Activated T-cell treated with anti-CD3 and anti-CD28 coated beads, Interleukin-2, amount 50 U/mL, for 24 hours (primary cell): ENCODE measurements at regions not wholly inside any gene's neighbourhood (a gene's known extent, or its start where the extent isn't known, plus 50 kb on each side); places are given as distances from the start of the nearest gene placed in this dataset.

Source experiments
- DNase-seq: peaks from one replicate; pipeline ENCODE4 v3.0.0-alpha.2; 2020
- H3K27ac Mint-ChIP-seq: 2 replicates; pipeline ENCODE4 v1.8.0; 2020; ENCODE audit warnings: mild to moderate bottlenecking, mixed read lengths
- H3K27me3 Mint-ChIP-seq: 2 replicates; pipeline ENCODE4 v1.8.0; 2020; ENCODE audit warnings: mixed read lengths
- H3K36me3 Mint-ChIP-seq: 2 replicates; pipeline ENCODE4 v1.8.0; 2020; ENCODE audit warnings: low read depth, mixed read lengths
- H3K4me1 Mint-ChIP-seq: 2 replicates; pipeline ENCODE4 v1.8.0; 2020; ENCODE audit warnings: low read depth, mixed read lengths
- H3K4me3 Mint-ChIP-seq: 2 replicates; pipeline ENCODE4 v1.8.0; 2020; ENCODE audit warnings: mild to moderate bottlenecking, moderate library complexity, mixed read lengths
- H3K9me3 Mint-ChIP-seq: 2 replicates; pipeline ENCODE4 v1.8.0; 2020; ENCODE audit warnings: mixed read lengths

DNA sequence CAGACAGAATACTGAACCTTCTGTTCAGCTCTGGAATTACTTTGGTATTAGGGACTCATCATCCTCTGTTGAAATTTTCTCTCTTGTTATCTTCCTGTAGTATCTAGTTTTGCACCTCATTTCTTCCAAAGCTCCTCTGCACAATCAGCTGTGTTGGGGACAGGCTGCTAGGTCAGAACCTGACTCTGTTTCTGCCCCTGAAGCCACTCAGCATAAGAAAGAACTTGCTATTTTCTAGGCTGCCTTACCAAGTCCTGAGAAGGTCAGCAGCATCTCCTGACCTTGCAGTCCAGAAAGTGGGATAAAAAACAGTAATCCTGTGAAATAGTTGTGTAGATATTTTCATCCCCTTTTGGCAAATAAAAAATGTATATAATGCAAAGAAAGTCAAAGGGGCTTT, 862.6 kb downstream of the SORCS3 start:
- no peaks in the 10 kb centered on the region for H3K27me3 Mint-ChIP-seq
- no peaks in the 10 kb centered on the region for H3K4me1 Mint-ChIP-seq
- no peak overlapping the region for H3K4me3 Mint-ChIP-seq
- no peak overlapping the region for H3K27ac Mint-ChIP-seq
- no peaks in the 10 kb centered on the region for H3K36me3 Mint-ChIP-seq
- DNase-seq = no peak
- no peaks in the 10 kb centered on the region for H3K9me3 Mint-ChIP-seq

GRCh38 chr10:105502058-105502457, 861.0 kb downstream of the SORCS3 start:
- Mint-ChIP-seq H3K4me3 (no peak overlapping the region), H3K36me3 (no peaks in the 10 kb centered on the region), H3K27me3 (no peaks in the 10 kb centered on the region), H3K9me3 (no peaks in the 10 kb centered on the region), H3K27ac (no peak overlapping the region), H3K4me1 (no peaks in the 10 kb centered on the region)
- no peak for DNase-seq

GRCh38 chr10:105494944-105495343, 853.9 kb downstream of the SORCS3 start:
- no peaks in the 10 kb centered on the region for H3K27me3 Mint-ChIP-seq
- no peaks in the 10 kb centered on the region for H3K9me3 Mint-ChIP-seq
- no peak overlapping the region for H3K27ac Mint-ChIP-seq
- H3K4me1 Mint-ChIP-seq = no peaks in the 10 kb centered on the region
- DNase-seq = no peak
- H3K4me3 Mint-ChIP-seq = no peak overlapping the region
- no peaks in the 10 kb centered on the region for H3K36me3 Mint-ChIP-seq

GRCh38 chr10:105494303-105494702, 853.2 kb downstream of the SORCS3 start:
- Mint-ChIP-seq H3K27ac (no peak overlapping the region), H3K36me3 (no peaks in the 10 kb centered on the region), H3K9me3 (no peaks in the 10 kb centered on the region), H3K4me3 (no peak overlapping the region), H3K4me1 (no peaks in the 10 kb centered on the region), H3K27me3 (no peaks in the 10 kb centered on the region)
- no peak for DNase-seq

- no peak for DNase-seq
- no peaks in the 10 kb centered on the region for H3K27me3 Mint-ChIP-seq
Measured at GRCh38 chr10:105473170-105473569, 832.1 kb downstream of the SORCS3 start.

DNA sequence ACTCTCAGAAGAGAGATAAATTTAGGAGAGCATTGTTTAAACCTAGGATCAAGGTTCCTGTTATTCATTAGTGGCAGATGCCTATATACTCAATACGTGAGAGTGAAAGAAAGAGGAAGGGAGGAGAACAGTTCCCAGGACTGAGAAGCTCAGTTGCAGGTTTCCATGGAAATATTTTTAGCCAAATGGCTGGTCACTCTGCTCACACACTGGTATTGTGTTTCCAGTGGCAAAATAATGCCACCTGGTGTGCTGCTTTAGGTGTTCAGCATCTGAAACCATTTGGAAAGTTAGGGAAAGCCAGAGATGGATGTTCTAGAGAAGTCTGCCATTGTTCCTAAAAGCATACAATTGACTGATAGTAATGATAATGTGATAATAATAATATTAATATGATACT, 827.7 kb downstream of the SORCS3 start:
- no peaks in the 10 kb centered on the region for H3K4me1 Mint-ChIP-seq
- H3K4me3 Mint-ChIP-seq = no peak overlapping the region
- DNase-seq = no peak
- H3K36me3 Mint-ChIP-seq = no peaks in the 10 kb centered on the region
- H3K9me3 Mint-ChIP-seq = peaks cover 7% of the 10 kb centered on the region
- no peak overlapping the region for H3K27ac Mint-ChIP-seq
- H3K27me3 Mint-ChIP-seq = no peaks in the 10 kb centered on the region

More at GRCh38 chr10:105473170-105473569, 832.1 kb downstream of the SORCS3 start:
- Mint-ChIP-seq H3K27ac (no peak overlapping the region), H3K36me3 (no peaks in the 10 kb centered on the region), H3K4me1 (no peaks in the 10 kb centered on the region), H3K9me3 (peaks cover 5% of the 10 kb centered on the region), H3K4me3 (no peak overlapping the region)

GRCh38 chr10:105466521-105466920, 825.4 kb downstream of the SORCS3 start:
- no peak overlapping the region for H3K27ac Mint-ChIP-seq
- H3K4me3 Mint-ChIP-seq = no peak overlapping the region
- no peak for DNase-seq

GRCh38 chr10:105434970-105435369, 793.9 kb downstream of the SORCS3 start:
- Mint-ChIP-seq H3K27ac (no peak overlapping the region), H3K4me3 (no peak overlapping the region)
- no peak for DNase-seq

More at GRCh38 chr10:105466521-105466920, 825.4 kb downstream of the SORCS3 start:
- Mint-ChIP-seq H3K27me3 (no peaks in the 10 kb centered on the region), H3K4me1 (no peaks in the 10 kb centered on the region), H3K36me3 (no peaks in the 10 kb centered on the region), H3K9me3 (peaks cover 8% of the 10 kb centered on the region)

GRCh38 chr10:105413997-105414396, 772.9 kb downstream of the SORCS3 start:
- peaks cover 7% of the 10 kb centered on the region for H3K9me3 Mint-ChIP-seq

More at GRCh38 chr10:105434970-105435369, 793.9 kb downstream of the SORCS3 start:
- no peaks in the 10 kb centered on the region for H3K4me1 Mint-ChIP-seq
- no peaks in the 10 kb centered on the region for H3K36me3 Mint-ChIP-seq
- H3K27me3 Mint-ChIP-seq = no peaks in the 10 kb centered on the region
- H3K9me3 Mint-ChIP-seq = peaks cover 4% of the 10 kb centered on the region

DNA sequence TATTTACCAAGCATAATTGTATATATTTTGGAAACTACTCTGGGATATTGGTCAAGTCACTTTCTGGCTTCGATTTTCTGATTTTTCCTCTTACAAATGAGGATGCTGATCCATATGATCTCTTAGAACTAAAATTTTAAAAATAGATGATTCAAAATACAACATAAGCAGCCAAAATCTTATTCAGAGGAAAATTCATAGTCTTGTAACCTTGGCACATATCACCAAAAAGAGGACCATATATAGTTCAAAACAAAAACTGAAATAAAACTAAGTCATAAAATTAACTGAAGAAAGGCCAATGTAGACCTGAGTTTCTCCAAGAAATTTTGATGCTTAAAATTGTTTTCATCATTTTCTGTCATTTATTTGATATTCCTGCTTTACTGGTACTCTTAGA, 768.3 kb downstream of the SORCS3 start:
- no peaks in the 10 kb centered on the region for H3K4me1 Mint-ChIP-seq
- H3K36me3 Mint-ChIP-seq = no peaks in the 10 kb centered on the region
- DNase-seq = no peak
- H3K9me3 Mint-ChIP-seq = peaks cover 7% of the 10 kb centered on the region
- no peak overlapping the region for H3K27ac Mint-ChIP-seq
- no peak overlapping the region for H3K4me3 Mint-ChIP-seq
- no peaks in the 10 kb centered on the region for H3K27me3 Mint-ChIP-seq

More at GRCh38 chr10:105413997-105414396, 772.9 kb downstream of the SORCS3 start:
- H3K36me3 Mint-ChIP-seq = no peaks in the 10 kb centered on the region
- H3K4me1 Mint-ChIP-seq = no peaks in the 10 kb centered on the region
- no peak overlapping the region for H3K4me3 Mint-ChIP-seq
- DNase-seq = no peak
- H3K27ac Mint-ChIP-seq = no peak overlapping the region
- no peaks in the 10 kb centered on the region for H3K27me3 Mint-ChIP-seq

- H3K27ac Mint-ChIP-seq = no peak overlapping the region
Measured at GRCh38 chr10:105406488-105406887, 765.4 kb downstream of the SORCS3 start.

DNA sequence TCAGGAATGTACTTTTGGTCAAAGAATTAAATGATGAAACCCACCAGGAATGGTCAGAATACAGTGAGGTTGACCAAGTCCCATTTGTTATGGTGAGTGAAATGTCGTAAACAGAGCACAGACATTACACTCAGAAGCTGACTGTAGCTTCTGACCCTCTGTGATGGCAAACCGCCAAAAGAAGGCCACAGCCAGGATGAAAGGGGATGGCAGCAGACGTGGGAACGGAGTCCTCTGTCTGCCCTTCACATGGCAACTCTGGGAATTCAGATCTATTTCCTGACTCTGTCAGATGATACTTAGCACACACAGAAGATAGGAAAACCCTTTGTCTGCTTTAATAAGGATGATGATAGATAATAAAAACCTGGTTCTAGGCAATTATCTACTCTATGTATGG, 757.1 kb downstream of the SORCS3 start:
- Mint-ChIP-seq H3K27ac (no peak overlapping the region), H3K9me3 (peaks cover 11% of the 10 kb centered on the region), H3K36me3 (no peaks in the 10 kb centered on the region), H3K4me1 (no peaks in the 10 kb centered on the region), H3K4me3 (no peak overlapping the region), H3K27me3 (no peaks in the 10 kb centered on the region)
- DNase-seq = no peak

More at GRCh38 chr10:105406488-105406887, 765.4 kb downstream of the SORCS3 start:
- peaks cover 9% of the 10 kb centered on the region for H3K9me3 Mint-ChIP-seq
- H3K27me3 Mint-ChIP-seq = no peaks in the 10 kb centered on the region
- no peaks in the 10 kb centered on the region for H3K4me1 Mint-ChIP-seq
- no peaks in the 10 kb centered on the region for H3K36me3 Mint-ChIP-seq
- H3K4me3 Mint-ChIP-seq = no peak overlapping the region
- DNase-seq = no peak

DNA sequence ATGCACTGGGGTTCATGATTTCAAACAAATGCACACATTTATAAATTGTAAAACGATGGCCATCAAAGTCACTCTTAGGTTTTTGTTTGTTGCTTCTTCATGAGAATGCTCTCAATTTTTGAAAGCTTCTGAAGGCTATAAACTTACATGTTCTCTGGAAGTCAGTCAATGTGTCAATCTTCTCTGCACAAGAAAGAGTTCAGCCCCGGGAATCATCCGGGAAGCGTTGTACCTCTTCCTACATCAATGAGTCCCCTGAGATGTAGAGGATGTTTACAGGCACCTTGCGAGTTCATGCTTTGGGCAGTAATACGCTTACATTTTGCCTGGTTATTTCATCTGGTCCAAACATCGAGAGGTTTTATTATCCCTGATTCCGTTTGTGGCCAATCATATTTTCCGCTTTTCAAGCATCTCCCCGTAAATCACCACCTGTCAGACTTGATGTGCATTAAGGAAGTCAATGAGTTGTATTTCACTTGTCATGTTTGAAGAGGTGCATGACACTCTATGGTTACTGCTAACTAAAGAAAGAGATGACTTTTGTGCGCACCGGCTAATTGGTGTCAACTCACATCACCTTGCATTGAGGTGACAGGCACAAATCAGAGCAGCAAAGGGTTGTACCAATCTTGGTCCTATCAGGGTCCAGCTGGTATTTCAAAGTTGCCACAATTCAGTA, 750.7 kb downstream of the SORCS3 start:
- no peaks in the 10 kb centered on the region for H3K27me3 Mint-ChIP-seq
- no peaks in the 10 kb centered on the region for H3K4me1 Mint-ChIP-seq
- no peak overlapping the region for H3K4me3 Mint-ChIP-seq
- no peak overlapping the region for H3K27ac Mint-ChIP-seq
- DNase-seq = no peak
- H3K36me3 Mint-ChIP-seq = no peaks in the 10 kb centered on the region
- peaks cover 10% of the 10 kb centered on the region for H3K9me3 Mint-ChIP-seq

DNA sequence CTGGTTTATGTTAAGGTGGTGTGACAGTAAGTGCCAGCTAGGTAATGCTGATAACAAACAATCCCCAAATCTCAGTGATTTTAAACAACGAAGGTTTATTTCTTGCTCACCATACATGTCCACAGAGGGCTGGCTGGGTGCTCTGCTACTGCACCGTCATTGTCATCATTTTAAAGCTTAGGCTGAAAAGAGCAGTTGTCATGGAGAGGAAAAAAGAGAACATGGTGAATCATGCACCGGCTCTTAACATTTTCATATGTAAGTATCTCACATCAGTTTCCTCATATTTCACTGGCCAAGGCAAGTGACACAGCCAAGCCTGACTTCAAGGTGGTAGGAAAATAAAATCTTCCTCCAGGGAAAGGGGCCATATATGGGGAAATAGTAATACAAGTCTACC, 746.9 kb downstream of the SORCS3 start:
- Mint-ChIP-seq H3K4me1 (no peaks in the 10 kb centered on the region), H3K27me3 (no peaks in the 10 kb centered on the region), H3K27ac (no peak overlapping the region), H3K9me3 (peaks cover 10% of the 10 kb centered on the region), H3K4me3 (no peak overlapping the region), H3K36me3 (no peaks in the 10 kb centered on the region)
- DNase-seq = no peak

GRCh38 chr10:105383978-105384377, 742.9 kb downstream of the SORCS3 start:
- no peak overlapping the region for H3K27ac Mint-ChIP-seq
- H3K27me3 Mint-ChIP-seq = no peaks in the 10 kb centered on the region
- H3K4me1 Mint-ChIP-seq = no peaks in the 10 kb centered on the region
- H3K9me3 Mint-ChIP-seq = peaks cover 4% of the 10 kb centered on the region
- no peak overlapping the region for H3K4me3 Mint-ChIP-seq
- H3K36me3 Mint-ChIP-seq = no peaks in the 10 kb centered on the region
- DNase-seq = no peak

- no peaks in the 10 kb centered on the region for H3K4me1 Mint-ChIP-seq
- no peaks in the 10 kb centered on the region for H3K27me3 Mint-ChIP-seq
- H3K4me3 Mint-ChIP-seq = no peak overlapping the region
- H3K27ac Mint-ChIP-seq = no peak overlapping the region
- H3K9me3 Mint-ChIP-seq = peaks cover 2% of the 10 kb centered on the region
- H3K36me3 Mint-ChIP-seq = no peaks in the 10 kb centered on the region
- DNase-seq = no peak
Measured at GRCh38 chr10:105370692-105371091, 729.6 kb downstream of the SORCS3 start.
